ENCODE measurements at regions not wholly inside any gene's neighbourhood (a gene's known extent, or its start where the extent isn't known, plus 50 kb on each side); places are given as distances from the start of the nearest gene placed in this dataset.

GRCh38 chr3:188037195-188037718 is 116.7 kb upstream of the LPP start:
- Histone ChIP-seq H3K27me3 (no peaks in the 10 kb centered on the region), H3K4me3 (no peak overlapping the region), H3K36me3 (no peaks in the 10 kb centered on the region), H3K4me1 (peaks cover 0 to 20% of the 10 kb centered on the region in 2 donors), H3K27ac (peak overlapping the region; percentile 4 to 77), H3K9me3 (no peaks in the 10 kb centered on the region)
- no peak for DNase-seq (ENCODE audit: low spot score)
- TF ChIP-seq CTCF (IDR thresholded peaks at IDR 0.05): peak; percentile 22 to 67

DNA sequence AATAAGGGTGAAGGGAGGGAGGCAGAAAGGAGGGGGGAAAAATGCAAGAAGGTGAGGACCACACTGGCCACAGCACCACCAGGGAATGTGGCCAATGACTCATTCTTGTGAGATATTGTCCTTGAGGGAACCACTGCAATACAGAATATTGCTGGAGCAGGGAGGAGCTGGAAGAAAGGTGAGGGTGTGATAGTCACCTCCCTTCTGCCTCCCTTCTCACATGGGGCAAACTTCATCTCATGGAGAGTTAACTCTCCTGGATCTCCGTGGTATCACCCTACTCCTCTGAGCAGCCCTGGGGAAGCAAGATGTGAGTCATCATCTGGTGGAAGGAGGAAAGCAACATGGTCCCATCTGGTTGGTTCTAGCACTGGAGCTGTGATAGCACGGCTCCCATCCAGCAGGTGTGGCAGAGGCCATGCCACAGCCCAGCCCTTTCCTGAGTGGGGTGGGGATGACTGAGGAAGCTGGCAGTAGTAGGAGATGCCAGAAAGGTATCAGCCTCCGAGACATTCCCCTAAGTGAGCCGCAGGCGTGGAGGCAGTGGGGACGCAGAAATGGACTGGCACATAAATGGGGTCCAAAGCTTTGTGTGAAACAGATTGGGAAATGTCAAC is 115.9 kb upstream of the LPP start:
- Histone ChIP-seq H3K9me3 (no peaks in the 10 kb centered on the region), H3K4me3 (no peak overlapping the region), H3K27ac (peak overlapping the region in 1 of 2 donors; percentile 77), H3K27me3 (no peaks in the 10 kb centered on the region), H3K4me1 (peaks cover 0 to 22% of the 10 kb centered on the region in 2 donors), H3K36me3 (no peaks in the 10 kb centered on the region)
- DNase-seq (ENCODE audit: low spot score): no peak
- no peak for TF ChIP-seq CTCF (IDR thresholded peaks at IDR 0.05)

GRCh38 chr3:188041193-188041592 is 112.8 kb upstream of the LPP start:
- no peak for TF ChIP-seq CTCF (IDR thresholded peaks at IDR 0.05)
- Histone ChIP-seq H3K4me1 (peaks cover 0 to 22% of the 10 kb centered on the region in 2 donors), H3K27ac (no peak overlapping the region), H3K27me3 (no peaks in the 10 kb centered on the region), H3K4me3 (no peak overlapping the region), H3K36me3 (no peaks in the 10 kb centered on the region), H3K9me3 (no peaks in the 10 kb centered on the region)
- no peak for DNase-seq (ENCODE audit: low spot score)

DNA sequence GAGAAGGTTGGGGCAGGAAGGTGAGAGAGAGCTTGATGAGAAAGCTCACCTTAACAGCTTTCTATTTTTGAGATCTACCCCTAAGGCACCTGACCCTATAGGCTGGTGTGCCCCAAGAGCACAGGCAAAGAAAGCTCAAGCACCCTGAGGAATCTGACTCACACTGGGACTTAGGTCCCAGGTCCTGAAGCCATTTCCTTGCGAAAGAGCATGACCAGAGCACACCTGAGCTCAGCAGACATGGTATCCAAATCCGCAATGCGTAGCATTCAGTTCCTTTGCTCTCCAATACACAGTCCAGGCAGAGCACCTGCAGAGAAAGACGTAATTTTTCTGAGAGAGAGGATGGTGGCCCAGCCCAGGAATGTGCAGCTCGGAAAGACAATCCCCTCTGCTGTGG is 112.1 kb upstream of the LPP start:
- no peak for DNase-seq (ENCODE audit: low spot score)
- Histone ChIP-seq H3K4me1 (peaks cover 0 to 17% of the 10 kb centered on the region in 2 donors), H3K4me3 (no peak overlapping the region), H3K36me3 (no peaks in the 10 kb centered on the region), H3K27ac (peak overlapping the region in 1 of 2 donors; percentile 45), H3K9me3 (no peaks in the 10 kb centered on the region), H3K27me3 (no peaks in the 10 kb centered on the region)
- TF ChIP-seq CTCF (IDR thresholded peaks at IDR 0.05): no peak

DNA sequence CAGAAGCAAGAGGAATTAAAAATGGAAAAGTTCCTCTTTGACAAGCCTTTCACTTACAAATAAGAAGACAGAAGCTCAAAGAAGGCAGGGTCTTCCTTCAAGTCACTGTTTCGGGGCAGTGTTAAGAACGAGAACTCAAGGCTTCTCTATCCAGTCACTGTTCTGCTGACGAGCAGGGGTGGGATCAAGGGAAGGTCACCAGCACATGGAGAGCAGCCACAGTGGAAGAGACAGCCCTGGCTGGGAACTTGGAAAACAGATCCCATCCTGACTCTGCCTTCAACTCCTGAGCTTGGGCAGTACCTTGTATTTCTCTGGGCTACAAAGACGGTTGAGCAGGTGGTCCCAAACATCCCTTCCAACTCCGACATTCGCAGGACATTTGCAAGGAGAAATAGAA is 111.5 kb upstream of the LPP start:
- TF ChIP-seq CTCF (IDR thresholded peaks at IDR 0.05): no peak
- peaks cover 0 to 12% of the 10 kb centered on the region in 2 donors for H3K4me1 ChIP-seq
- H3K36me3 ChIP-seq: no peaks in the 10 kb centered on the region
- DNase-seq (ENCODE audit: low spot score): no peak
- H3K4me3 ChIP-seq: no peak overlapping the region
- no peaks in the 10 kb centered on the region for H3K9me3 ChIP-seq
- peak overlapping the region in 1 of 2 donors; percentile 45 for H3K27ac ChIP-seq
- no peaks in the 10 kb centered on the region for H3K27me3 ChIP-seq

GRCh38 chr3:188043891-188044290 is 110.1 kb upstream of the LPP start:
- DNase-seq (ENCODE audit: low spot score): no peak
- no peak for TF ChIP-seq CTCF (IDR thresholded peaks at IDR 0.05)
- Histone ChIP-seq H3K4me1 (peaks cover 0 to 4% of the 10 kb centered on the region in 2 donors), H3K9me3 (no peaks in the 10 kb centered on the region), H3K27me3 (no peaks in the 10 kb centered on the region), H3K36me3 (no peaks in the 10 kb centered on the region), H3K27ac (no peak overlapping the region), H3K4me3 (no peak overlapping the region)
